Mesenchymal stem cell (in vitro differentiated cells and primary cell): ENCODE measurements at regions not wholly inside any gene's neighbourhood (a gene's known extent, or its start where the extent isn't known, plus 50 kb on each side); places are given as distances from the start of the nearest gene placed in this dataset.
"Not testable (repeated sequence)": the region's sequence is repeated elsewhere in the genome, so short reads cannot be mapped to it uniquely, and the experiment has no call there.

ENCODE experiments used
- DNase-seq: peaks from one replicate; pipeline ENCODE4 v3.0.0-alpha.2; 2013
- H2AFZ ChIP-seq: one replicate; pipeline ENCODE4 v1.6.1; 2013; ENCODE audit warnings: low read depth, mild to moderate bottlenecking, control low read depth, inconsistent platforms, low read length, moderate library complexity
- H2AK5ac ChIP-seq: 2 replicates; pipeline ENCODE4 v1.6.1; 2013; ENCODE audit warnings: low read length, moderate library complexity, mild to moderate bottlenecking, inconsistent platforms; ENCODE audit not compliant: severe bottlenecking
- H2BK120ac ChIP-seq: one replicate; pipeline ENCODE4 v1.6.1; 2013; ENCODE audit warnings: low read depth, mild to moderate bottlenecking, inconsistent platforms, low read length, moderate library complexity
- H2BK12ac ChIP-seq, 2 experiments: one replicate each; pipeline ENCODE4 v1.6.1; 2013; ENCODE audit warnings: inconsistent platforms in 2 of 2, low read length in 2 of 2, mild to moderate bottlenecking in 2 of 2, moderate library complexity in 2 of 2, control low read depth in 1 of 2
- H2BK15ac ChIP-seq: one replicate; pipeline ENCODE4 v1.6.1; 2013; ENCODE audit warnings: mild to moderate bottlenecking, low read depth, inconsistent platforms; ENCODE audit not compliant: poor library complexity, severe bottlenecking
- H2BK5ac ChIP-seq: 2 replicates; pipeline ENCODE4 v1.6.1; 2013; ENCODE audit warnings: low read depth, mild to moderate bottlenecking, low read length, control low read depth, inconsistent platforms; ENCODE audit not compliant: poor library complexity, severe bottlenecking
- H3K14ac ChIP-seq, 2 experiments: one replicate each; pipeline ENCODE4 v1.6.1; 2013; ENCODE audit warnings: inconsistent platforms in 2 of 2, low read length in 2 of 2, control low read depth in 1 of 2, mild to moderate bottlenecking in 1 of 2, moderate library complexity in 1 of 2
- H3K18ac ChIP-seq, 2 experiments: one replicate each; pipeline ENCODE4 v1.6.1; 2013; ENCODE audit warnings: inconsistent platforms in 2 of 2, low read length in 2 of 2, control low read depth in 1 of 2, low read depth in 1 of 2, mild to moderate bottlenecking in 1 of 2
- H3K23ac ChIP-seq, 2 experiments: one replicate each; pipeline ENCODE4 v1.6.1; 2013; ENCODE audit warnings: inconsistent platforms in 2 of 2, low read length in 2 of 2, mild to moderate bottlenecking in 2 of 2, moderate library complexity in 2 of 2, control low read depth in 1 of 2
- H3K27ac ChIP-seq: 2 replicates; pipeline ENCODE4 v1.5.1; 2013; ENCODE audit warnings: mild to moderate bottlenecking, moderate library complexity, low read length, control low read depth, inconsistent platforms; ENCODE audit not compliant: poor library complexity, severe bottlenecking
- H3K27me3 ChIP-seq, 2 experiments: 2 replicates each; pipeline versions ENCODE4 v1.6.1 to v1.7.0; 2013; ENCODE audit warnings: low read length in 2 of 2, mild to moderate bottlenecking in 2 of 2, moderate library complexity in 2 of 2, control low read depth in 1 of 2, inconsistent platforms in 1 of 2; ENCODE audit not compliant: control insufficient read depth in 1 of 2, insufficient read depth in 1 of 2
- H3K36me3 ChIP-seq, 2 experiments: 2 replicates each; pipeline versions ENCODE4 v1.6.1 to v1.7.0; 2013; ENCODE audit warnings: low read length in 2 of 2, control low read depth in 1 of 2, inconsistent platforms in 1 of 2, low read depth in 1 of 2, mild to moderate bottlenecking in 1 of 2; ENCODE audit not compliant: insufficient read depth in 2 of 2, control insufficient read depth in 1 of 2
- H3K4ac ChIP-seq, 2 experiments: one replicate each; pipeline ENCODE4 v1.6.1; 2013; ENCODE audit warnings: inconsistent platforms in 2 of 2, low read length in 2 of 2, mild to moderate bottlenecking in 2 of 2, moderate library complexity in 2 of 2, control low read depth in 1 of 2, low read depth in 1 of 2
- H3K4me1 ChIP-seq: 2 replicates; pipeline ENCODE4 v1.6.1; 2013; ENCODE audit warnings: low read depth, low read length, control low read depth; ENCODE audit not compliant: control insufficient read depth, insufficient read depth
- H3K4me2 ChIP-seq: 2 replicates; pipeline ENCODE4 v1.6.1; 2013; ENCODE audit warnings: low read length, mild to moderate bottlenecking, inconsistent platforms; ENCODE audit not compliant: poor library complexity, severe bottlenecking
- H3K4me3 ChIP-seq, 2 experiments: 2 replicates each; pipeline versions ENCODE4 v1.5.1 to v1.7.0; 2013; ENCODE audit warnings: low read length in 2 of 2, mild to moderate bottlenecking in 2 of 2, control low read depth in 1 of 2, low read depth in 1 of 2; ENCODE audit not compliant: insufficient read depth in 1 of 2
- H3K79me1 ChIP-seq: replicated peaks from 2 replicates; pipeline ENCODE4 v1.6.1; 2013; ENCODE audit warnings: mild to moderate bottlenecking, control low read depth, low read length, inconsistent platforms; ENCODE audit not compliant: poor library complexity, severe bottlenecking
- H3K9ac ChIP-seq: 2 replicates; pipeline ENCODE4 v1.7.0; 2013; ENCODE audit warnings: mild to moderate bottlenecking, low read length, moderate library complexity
- H3K9me3 ChIP-seq: 2 replicates; pipeline ENCODE4 v1.7.0; 2013; ENCODE audit warnings: mild to moderate bottlenecking, low read length; ENCODE audit not compliant: control insufficient read depth
- H4K8ac ChIP-seq: one replicate; pipeline ENCODE4 v1.6.1; 2013; ENCODE audit warnings: inconsistent platforms, mild to moderate bottlenecking, low read length, moderate library complexity
- H4K91ac ChIP-seq: one replicate; pipeline ENCODE4 v1.6.1; 2013; ENCODE audit warnings: mild to moderate bottlenecking, low read length, inconsistent platforms
- WGBS: methylation state at CpG from one replicate; pipeline ENCODE4 v1.1.7; 2013; ENCODE audit warnings: mixed read lengths; 5-methylcytosine and 5-hydroxymethylcytosine counted together

DNA sequence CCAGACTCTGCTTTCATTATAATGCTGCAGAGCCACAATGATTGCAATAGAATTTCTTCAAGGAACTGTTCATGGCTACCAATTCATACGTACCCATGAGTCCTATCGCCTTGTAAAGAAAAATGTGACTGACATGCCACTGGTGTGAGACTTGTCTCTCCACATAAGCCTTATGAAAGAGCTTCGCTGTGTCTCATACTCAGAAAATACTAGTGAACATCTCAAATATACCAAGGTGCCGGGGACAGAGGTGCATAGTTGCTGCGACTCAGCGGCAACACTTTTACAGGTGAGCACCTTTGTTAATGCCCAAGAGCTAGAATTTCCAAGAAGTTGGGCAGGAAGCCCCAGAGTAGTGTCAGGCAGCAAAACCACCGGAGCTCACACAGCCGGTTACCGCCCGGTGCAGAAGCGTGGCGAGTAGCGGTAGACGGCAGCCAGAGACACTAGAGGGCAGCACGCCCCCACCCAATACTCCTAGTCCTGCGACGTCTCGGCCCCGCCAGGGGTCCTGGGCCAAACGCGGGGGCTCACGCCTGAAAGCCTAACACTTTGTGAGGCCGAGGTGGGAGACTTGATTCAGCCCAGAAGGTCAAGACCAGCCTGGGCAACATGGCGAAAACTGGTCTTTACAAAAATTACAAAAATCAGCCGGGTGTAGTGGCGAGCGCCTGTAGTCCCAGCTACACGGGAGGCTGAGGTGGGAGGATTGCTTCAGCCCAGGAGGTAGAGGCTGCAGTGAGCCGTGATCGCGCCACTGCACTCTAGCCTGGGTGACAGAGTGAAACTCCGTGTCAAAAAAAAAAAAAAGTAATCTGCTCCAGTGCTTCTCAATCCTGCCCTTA lies 50.5 kb upstream of the CCL21 start:
- 24% methylated on average over 28 of the region's 32 CpGs for WGBS
- not testable (repeated sequence) for H3K4me3 ChIP-seq, H3K79me1 ChIP-seq, H3K27ac ChIP-seq, H2BK15ac ChIP-seq, H4K91ac ChIP-seq, H3K9ac ChIP-seq, H2BK5ac ChIP-seq, H2BK12ac ChIP-seq, H3K4ac ChIP-seq, H3K4me1 ChIP-seq, H4K8ac ChIP-seq, H3K18ac ChIP-seq, H3K23ac ChIP-seq, H3K36me3 ChIP-seq, H3K4me2 ChIP-seq, H2BK120ac ChIP-seq, H3K9me3 ChIP-seq, H2AK5ac ChIP-seq
- Histone ChIP-seq H3K27me3 (peaks cover 34 to 42% of the 10 kb centered on the region in 2 experiments), H3K14ac (peak overlapping the region in 1 of 2 experiments; percentile 55), H2AFZ (peak overlapping the region; percentile 69)
- DNase-seq = peak; percentile 28
